Fibroblast of lung (primary cell): ENCODE measurements at regions not wholly inside any gene's neighbourhood (a gene's known extent, or its start where the extent isn't known, plus 50 kb on each side); places are given as distances from the start of the nearest gene placed in this dataset.

Experiments
- DNase-seq, 2 donors: peaks; one replicate each; pipeline versions ENCODE4 v3.0.0 to v3.0.0-alpha.2; 2010; ENCODE audit warnings: low read depth in 2 of 2
- H2AFZ ChIP-seq: 2 replicates; pipeline ENCODE4 v1.5.1; 2012; ENCODE audit warnings: low read length, control low read depth, inconsistent platforms
- H3K27ac ChIP-seq: 2 replicates; pipeline ENCODE4 v1.5.1; 2011; ENCODE audit warnings: low read length, control low read depth; ENCODE audit not compliant: insufficient read depth
- H3K27me3 ChIP-seq: 2 replicates; pipeline ENCODE4 v1.5.1; 2011; ENCODE audit warnings: mild to moderate bottlenecking, low read length; ENCODE audit not compliant: control insufficient read depth, insufficient read depth
- H3K36me3 ChIP-seq: 2 replicates; pipeline ENCODE4 v1.5.1; 2011; ENCODE audit warnings: low read length; ENCODE audit not compliant: control insufficient read depth, insufficient read depth
- H3K4me1 ChIP-seq: 2 replicates; pipeline ENCODE4 v1.5.1; 2011; ENCODE audit warnings: low read length; ENCODE audit not compliant: control insufficient read depth, insufficient read depth; ENCODE audit errors: extremely low read depth
- H3K4me2 ChIP-seq: 2 replicates; pipeline ENCODE4 v1.5.1; 2011; ENCODE audit warnings: low read length, control low read depth; ENCODE audit not compliant: insufficient read depth; ENCODE audit errors: extremely low read depth
- H3K4me3 ChIP-seq, 4 experiments: fragments of 200-600 bp in 1 of 4; sonication (generic) in 1 of 4; replicated peaks in 1 of 4; 2 replicates each; pipeline ENCODE4 v1.5.1; 2011 to 2016; ENCODE audit warnings: low read length in 4 of 4, low read depth in 3 of 4, mild to moderate bottlenecking in 3 of 4, control low read depth in 2 of 4, inconsistent platforms in 1 of 4, mixed read lengths in 1 of 4; ENCODE audit not compliant: insufficient read depth in 1 of 4; ENCODE audit errors: control extremely low read depth in 1 of 4
- H3K79me2 ChIP-seq: 2 replicates; pipeline ENCODE4 v1.5.1; 2012; ENCODE audit warnings: mild to moderate bottlenecking, low read length, inconsistent platforms; ENCODE audit not compliant: control insufficient read depth, insufficient read depth
- H3K9ac ChIP-seq: 2 replicates; pipeline ENCODE4 v1.5.1; 2011; ENCODE audit warnings: mild to moderate bottlenecking, low read length, control low read depth; ENCODE audit not compliant: insufficient read depth
- H3K9me3 ChIP-seq: 2 replicates; pipeline ENCODE4 v1.5.1; 2012; ENCODE audit warnings: low read depth, low read length; ENCODE audit not compliant: control insufficient read depth, insufficient read depth
- H4K20me1 ChIP-seq: 2 replicates; pipeline ENCODE4 v1.5.1; 2011; ENCODE audit warnings: low read length; ENCODE audit not compliant: control insufficient read depth, insufficient read depth; ENCODE audit errors: extremely low read depth
- EZH2 ChIP-seq: IDR thresholded peaks from 2 replicates; pipeline ENCODE4 v1.5.1; 2012; ENCODE audit warnings: low read length, control low read depth, mild to moderate bottlenecking; ENCODE audit errors: missing control alignments
- TF ChIP-seq, protein P1 (sequence below), 2 donors: IDR thresholded peaks in 1 of 2; conservative IDR thresholded peaks in 1 of 2; 1 replicate in 1 of 2; 2 replicates in 1 of 2; pipeline ENCODE4 v1.5.1; 2011 to 2012; ENCODE audit warnings: low read length in 2 of 2, control low read depth in 1 of 2, inconsistent platforms in 1 of 2, low read depth in 1 of 2, mild to moderate bottlenecking in 1 of 2

DNA sequence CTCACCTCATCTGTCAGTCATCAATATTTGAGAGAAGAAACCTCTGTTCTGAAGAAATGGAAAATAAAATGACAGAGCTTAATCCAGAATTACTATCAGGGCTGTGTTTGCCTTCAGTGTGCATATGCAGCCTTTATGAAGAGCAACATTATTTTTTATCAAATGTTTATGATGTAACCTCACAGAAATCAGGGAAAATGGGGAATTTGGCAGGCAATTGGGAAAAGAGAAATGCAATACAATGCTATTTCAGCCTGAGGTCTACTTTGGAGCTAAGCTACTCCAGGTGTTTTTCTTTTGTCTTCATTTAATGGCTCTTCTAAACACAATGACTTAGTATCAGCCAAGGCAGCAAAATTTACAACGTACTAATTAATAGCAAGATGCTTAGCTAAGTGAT is 241.1 kb upstream of the TET2 start:
- no peaks in the 10 kb centered on the region for H3K4me1 ChIP-seq
- TF ChIP-seq, protein P1, sequence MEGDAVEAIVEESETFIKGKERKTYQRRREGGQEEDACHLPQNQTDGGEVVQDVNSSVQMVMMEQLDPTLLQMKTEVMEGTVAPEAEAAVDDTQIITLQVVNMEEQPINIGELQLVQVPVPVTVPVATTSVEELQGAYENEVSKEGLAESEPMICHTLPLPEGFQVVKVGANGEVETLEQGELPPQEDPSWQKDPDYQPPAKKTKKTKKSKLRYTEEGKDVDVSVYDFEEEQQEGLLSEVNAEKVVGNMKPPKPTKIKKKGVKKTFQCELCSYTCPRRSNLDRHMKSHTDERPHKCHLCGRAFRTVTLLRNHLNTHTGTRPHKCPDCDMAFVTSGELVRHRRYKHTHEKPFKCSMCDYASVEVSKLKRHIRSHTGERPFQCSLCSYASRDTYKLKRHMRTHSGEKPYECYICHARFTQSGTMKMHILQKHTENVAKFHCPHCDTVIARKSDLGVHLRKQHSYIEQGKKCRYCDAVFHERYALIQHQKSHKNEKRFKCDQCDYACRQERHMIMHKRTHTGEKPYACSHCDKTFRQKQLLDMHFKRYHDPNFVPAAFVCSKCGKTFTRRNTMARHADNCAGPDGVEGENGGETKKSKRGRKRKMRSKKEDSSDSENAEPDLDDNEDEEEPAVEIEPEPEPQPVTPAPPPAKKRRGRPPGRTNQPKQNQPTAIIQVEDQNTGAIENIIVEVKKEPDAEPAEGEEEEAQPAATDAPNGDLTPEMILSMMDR (conservative IDR thresholded peaks at IDR 0.05 in 1 of 2, IDR thresholded peaks at IDR 0.05 in 1 of 2; ENCODE audit: low read depth in 1 of 2, low read length in 2 of 2) = no peak
- no peak for TF ChIP-seq EZH2
- no peaks in the 10 kb centered on the region for H3K27me3 ChIP-seq
- H2AFZ ChIP-seq = no peak overlapping the region
- peak in 1 of 2 donors; percentile 37 for DNase-seq
- H3K79me2 ChIP-seq = no peaks in the 10 kb centered on the region
- H3K9ac ChIP-seq = no peak overlapping the region
- H3K36me3 ChIP-seq = no peaks in the 10 kb centered on the region
- H4K20me1 ChIP-seq = no peaks in the 10 kb centered on the region
- H3K4me2 ChIP-seq = no peak overlapping the region
- H3K9me3 ChIP-seq = no peaks in the 10 kb centered on the region
- no peak overlapping the region for H3K27ac ChIP-seq
- H3K4me3 ChIP-seq = no peak overlapping the region

GRCh38 chr4:104906276-104906675 is 240.4 kb upstream of the TET2 start:
- DNase-seq = peak in 1 of 2 donors; percentile 21
- no peak overlapping the region for H3K27ac ChIP-seq
- no peaks in the 10 kb centered on the region for H3K79me2 ChIP-seq
- H3K9me3 ChIP-seq = no peaks in the 10 kb centered on the region
- H2AFZ ChIP-seq = no peak overlapping the region
- no peak overlapping the region for H3K4me2 ChIP-seq
- H3K36me3 ChIP-seq = no peaks in the 10 kb centered on the region
- no peak overlapping the region for H3K4me3 ChIP-seq
- no peaks in the 10 kb centered on the region for H4K20me1 ChIP-seq
- H3K27me3 ChIP-seq = no peaks in the 10 kb centered on the region
- no peak for TF ChIP-seq EZH2
- TF ChIP-seq, protein P1 (conservative IDR thresholded peaks at IDR 0.05 in 1 of 2, IDR thresholded peaks at IDR 0.05 in 1 of 2; ENCODE audit: low read depth in 1 of 2, low read length in 2 of 2) = no peak
- no peaks in the 10 kb centered on the region for H3K4me1 ChIP-seq
- H3K9ac ChIP-seq = no peak overlapping the region

DNA sequence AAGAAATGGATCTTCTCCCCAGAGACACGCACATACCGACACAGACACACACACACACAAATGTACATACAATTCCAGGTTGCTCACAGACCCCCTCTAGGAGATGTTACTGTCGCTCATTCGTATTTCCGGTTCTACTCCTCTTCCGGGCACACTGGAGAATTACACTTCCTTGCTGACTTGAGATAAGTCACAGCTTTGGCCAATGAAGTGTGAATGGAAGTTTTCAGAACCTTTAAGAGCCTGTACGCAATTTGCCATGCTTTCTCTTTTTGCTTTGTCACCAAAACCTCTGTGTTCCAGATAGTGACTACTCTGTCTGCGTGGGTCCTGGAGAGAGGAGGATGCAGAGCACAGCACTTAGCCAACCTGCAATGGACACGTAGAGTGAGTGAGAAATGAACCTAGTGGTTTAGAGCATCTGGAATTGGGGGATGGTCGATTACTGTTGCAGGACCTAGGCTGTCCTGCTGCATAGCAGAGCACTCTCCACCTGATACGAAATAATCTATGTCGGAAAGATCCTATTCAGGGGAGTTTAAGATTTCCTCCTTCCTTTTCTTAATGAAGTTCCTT is 239.5 kb upstream of the TET2 start:
- Histone ChIP-seq H2AFZ (no peak overlapping the region), H3K4me1 (no peaks in the 10 kb centered on the region), H3K27ac (no peak overlapping the region), H3K79me2 (no peaks in the 10 kb centered on the region), H3K9ac (no peak overlapping the region), H4K20me1 (no peaks in the 10 kb centered on the region), H3K4me3 (no peak overlapping the region), H3K4me2 (no peak overlapping the region), H3K9me3 (no peaks in the 10 kb centered on the region), H3K27me3 (no peaks in the 10 kb centered on the region), H3K36me3 (no peaks in the 10 kb centered on the region)
- TF ChIP-seq EZH2 = no peak
- TF ChIP-seq, protein P1 (conservative IDR thresholded peaks at IDR 0.05 in 1 of 2, IDR thresholded peaks at IDR 0.05 in 1 of 2; ENCODE audit: low read depth in 1 of 2, low read length in 2 of 2) = no peak
- DNase-seq = no peak
